AG09309 (cell line): ENCODE measurements at regions not wholly inside any gene's neighbourhood (a gene's known extent, or its start where the extent isn't known, plus 50 kb on each side); places are given as distances from the start of the nearest gene placed in this dataset.

Experiments
- DNase-seq: peaks from one replicate; pipeline ENCODE4 v3.0.0-alpha.2; 2010; ENCODE audit warnings: low read depth
- H3K4me3 ChIP-seq: 2 replicates; pipeline ENCODE4 v1.5.1; 2011; ENCODE audit warnings: mild to moderate bottlenecking, low read depth, low read length, moderate library complexity; ENCODE audit not compliant: control insufficient read depth
- CTCF ChIP-seq: IDR thresholded peaks from 2 replicates; pipeline ENCODE4 v1.5.1; 2011; ENCODE audit warnings: mild to moderate bottlenecking, low read depth, low read length, inconsistent platforms; ENCODE audit not compliant: insufficient read depth, control insufficient read depth; ENCODE audit errors: missing control alignments

- H3K4me3 ChIP-seq: no peak overlapping the region
- no peak for DNase-seq
- TF ChIP-seq CTCF: no peak
Measured at GRCh38 chr17:22654447-22654846, 962.1 kb downstream of the KCNJ18 start.

- H3K4me3 ChIP-seq: no peak overlapping the region
- TF ChIP-seq CTCF: no peak
- DNase-seq: no peak
Measured at GRCh38 chr17:22669721-22670120, 977.4 kb downstream of the KCNJ18 start.

- no peak for DNase-seq
- no peak overlapping the region for H3K4me3 ChIP-seq
- TF ChIP-seq CTCF: no peak
Measured at GRCh38 chr17:22671110-22671509, 978.8 kb downstream of the KCNJ18 start.

GRCh38 chr17:22692066-22692805 lies 999.9 kb downstream of the KCNJ18 start:
- DNase-seq: no peak
- no peak overlapping the region for H3K4me3 ChIP-seq
- TF ChIP-seq CTCF: no peak

GRCh38 chr17:22692806-22693171 lies 1000.5 kb downstream of the KCNJ18 start:
- no peak for TF ChIP-seq CTCF
- no peak for DNase-seq
- H3K4me3 ChIP-seq: no peak overlapping the region

GRCh38 chr17:22694362-22695227 lies 1002.3 kb downstream of the KCNJ18 start:
- no peak for DNase-seq
- H3K4me3 ChIP-seq: no peak overlapping the region
- peak; percentile 16 for TF ChIP-seq CTCF
